ENCODE measurements at regions not wholly inside any gene's neighbourhood (a gene's known extent, or its start where the extent isn't known, plus 50 kb on each side); places are given as distances from the start of the nearest gene placed in this dataset.
"Not testable (repeated sequence)": the region's sequence is repeated elsewhere in the genome, so short reads cannot be mapped to it uniquely, and the experiment has no call there.

GRCh38 chr16:13385156-13386040, 484.0 kb downstream of the SHISA9 start:
- TF ChIP-seq, protein P1, sequence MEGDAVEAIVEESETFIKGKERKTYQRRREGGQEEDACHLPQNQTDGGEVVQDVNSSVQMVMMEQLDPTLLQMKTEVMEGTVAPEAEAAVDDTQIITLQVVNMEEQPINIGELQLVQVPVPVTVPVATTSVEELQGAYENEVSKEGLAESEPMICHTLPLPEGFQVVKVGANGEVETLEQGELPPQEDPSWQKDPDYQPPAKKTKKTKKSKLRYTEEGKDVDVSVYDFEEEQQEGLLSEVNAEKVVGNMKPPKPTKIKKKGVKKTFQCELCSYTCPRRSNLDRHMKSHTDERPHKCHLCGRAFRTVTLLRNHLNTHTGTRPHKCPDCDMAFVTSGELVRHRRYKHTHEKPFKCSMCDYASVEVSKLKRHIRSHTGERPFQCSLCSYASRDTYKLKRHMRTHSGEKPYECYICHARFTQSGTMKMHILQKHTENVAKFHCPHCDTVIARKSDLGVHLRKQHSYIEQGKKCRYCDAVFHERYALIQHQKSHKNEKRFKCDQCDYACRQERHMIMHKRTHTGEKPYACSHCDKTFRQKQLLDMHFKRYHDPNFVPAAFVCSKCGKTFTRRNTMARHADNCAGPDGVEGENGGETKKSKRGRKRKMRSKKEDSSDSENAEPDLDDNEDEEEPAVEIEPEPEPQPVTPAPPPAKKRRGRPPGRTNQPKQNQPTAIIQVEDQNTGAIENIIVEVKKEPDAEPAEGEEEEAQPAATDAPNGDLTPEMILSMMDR (IDR thresholded peaks at IDR 0.05; ENCODE audit: poor library complexity), result not testable (repeated sequence)
- not testable (repeated sequence) for TF ChIP-seq EZH2 (IDR thresholded peaks at IDR 0.05; ENCODE audit: borderline replicate concordance); EZH2phosphoT487 (IDR thresholded peaks at IDR 0.05; ENCODE audit: low read depth, severe bottlenecking, unreplicated experiment)

All from hepatocyte (in vitro differentiated cells).